T-cell (primary cell): ENCODE measurements at regions not wholly inside any gene's neighbourhood (a gene's known extent, or its start where the extent isn't known, plus 50 kb on each side); places are given as distances from the start of the nearest gene placed in this dataset.

Source experiments
- ATAC-seq, 4 experiments: fragments of 200-7000 bp in 3 of 4; fragments of 150-1000 bp in 1 of 4; cut with Tn5 transposase; replicated peaks in 1 of 4; 1 replicate in 3 of 4; 2 replicates in 1 of 4; pipeline ENCODE4 v1.10.0; 2021; ENCODE audit warnings: moderate library complexity in 3 of 4, mild to moderate bottlenecking in 2 of 4, moderate number of reproducible peaks in 1 of 4
- CTCF ChIA-PET, 2 donors: fragments of 300-600 bp; sonication (Branson Sonifier 250); formaldehyde crosslinking; loops; one replicate each; lab custom pipeline; 2022; ENCODE audit warnings: antibody characterized with exemption in 2 of 2; lab: Charles Lee
- POLR2A ChIA-PET, 2 donors: fragments of 300-600 bp; sonication (Branson Sonifier 250); formaldehyde crosslinking; loops; one replicate each; lab custom pipeline; 2022; ENCODE audit warnings: antibody characterized with exemption in 2 of 2; lab: Charles Lee
- DNase-seq, 35 experiments: peaks; one replicate each; pipeline versions ENCODE4 v3.0.0 to v3.0.0-alpha.2; 2013 to 2023
- H3K27ac ChIP-seq: one replicate; pipeline ENCODE4 v1.5.1; 2013; ENCODE audit warnings: low read length
- H3K27me3 ChIP-seq, 2 experiments: replicated peaks in 1 of 2; 1 replicate in 1 of 2; 2 replicates in 1 of 2; pipeline versions ENCODE4 v1.6.1 to v1.7.0; 2013; ENCODE audit warnings: low read length in 1 of 2, mixed read lengths in 1 of 2; ENCODE audit not compliant: control insufficient read depth in 2 of 2, insufficient read depth in 2 of 2; ENCODE audit errors: extremely low read depth in 1 of 2
- H3K36me3 ChIP-seq, 2 donors: 1 replicate in 1 of 2; 2 replicates in 1 of 2; pipeline versions ENCODE4 v1.6.1 to v1.7.0; 2013; ENCODE audit warnings: low read length in 1 of 2; ENCODE audit not compliant: control insufficient read depth in 2 of 2, insufficient read depth in 1 of 2; ENCODE audit errors: extremely low read depth in 1 of 2
- H3K4me1 ChIP-seq, 2 experiments: 1 replicate in 1 of 2; 2 replicates in 1 of 2; pipeline versions ENCODE4 v1.6.1 to v1.7.0; 2013; ENCODE audit warnings: low read length in 2 of 2, mixed read lengths in 1 of 2; ENCODE audit not compliant: insufficient read depth in 2 of 2, control insufficient read depth in 1 of 2; ENCODE audit errors: extremely low read depth in 1 of 2
- H3K4me3 ChIP-seq, 2 donors: 1 replicate in 1 of 2; 2 replicates in 1 of 2; pipeline versions ENCODE4 v1.5.1 to v1.7.0; 2013; ENCODE audit warnings: mild to moderate bottlenecking in 2 of 2, low read length in 1 of 2, moderate library complexity in 1 of 2; ENCODE audit not compliant: control insufficient read depth in 1 of 2; ENCODE audit errors: extremely low read depth in 1 of 2
- H3K9me3 ChIP-seq: 2 replicates; pipeline ENCODE4 v1.7.0; 2013
- H3K27ac Mint-ChIP-seq, 2 donors: one replicate each; pipeline ENCODE4 v1.8.0; 2020 to 2021; ENCODE audit warnings: mild to moderate bottlenecking in 2 of 2, mixed read lengths in 2 of 2
- H3K27me3 Mint-ChIP-seq, 2 donors: one replicate each; pipeline ENCODE4 v1.8.0; 2021 to 2022; ENCODE audit warnings: mixed read lengths in 2 of 2
- H3K36me3 Mint-ChIP-seq: one replicate; pipeline ENCODE4 v1.8.0; 2021; ENCODE audit warnings: mixed read lengths
- H3K4me1 Mint-ChIP-seq, 3 donors: one replicate each; pipeline ENCODE4 v1.8.0; 2020 to 2022; ENCODE audit warnings: mixed read lengths in 3 of 3, mild to moderate bottlenecking in 1 of 3
- H3K4me3 Mint-ChIP-seq, 3 donors: one replicate each; pipeline ENCODE4 v1.8.0; 2020 to 2022; ENCODE audit warnings: mild to moderate bottlenecking in 3 of 3, mixed read lengths in 3 of 3, moderate library complexity in 3 of 3
- H3K9me3 Mint-ChIP-seq, 3 donors: one replicate each; pipeline ENCODE4 v1.8.0; 2020 to 2022; ENCODE audit warnings: mixed read lengths in 3 of 3
- WGBS: methylation state at CpG from one replicate; pipeline ENCODE4 v1.1.5; 2013; ENCODE audit warnings: missing lambda C conversion rate; ENCODE audit not compliant: insufficient coverage; 5-methylcytosine and 5-hydroxymethylcytosine counted together

DNA sequence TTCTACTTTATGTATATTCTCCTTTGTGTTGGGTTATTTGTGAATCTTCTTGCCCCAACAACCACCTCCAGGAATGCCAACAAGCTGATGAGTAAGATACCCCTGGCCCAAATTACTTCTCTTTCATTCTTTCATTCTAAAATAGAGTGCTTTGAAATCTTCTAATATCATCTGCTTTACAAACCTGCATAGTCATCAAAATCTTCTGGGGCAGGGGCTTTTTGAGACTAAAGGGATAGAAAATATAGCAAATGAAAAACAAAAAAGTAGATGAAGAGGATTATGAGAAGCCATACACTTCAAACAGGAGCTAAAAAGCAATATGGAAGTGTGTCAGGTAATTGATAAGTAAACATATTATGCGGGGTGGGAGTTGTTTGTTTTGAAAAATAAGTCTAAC lies 150.7 kb upstream of the SOX4 start:
- Mint-ChIP-seq H3K27ac (no peak overlapping the region), H3K9me3 (no peaks in the 10 kb centered on the region), H3K4me3 (no peak overlapping the region), H3K27me3 (no peaks in the 10 kb centered on the region), H3K36me3 (no peaks in the 10 kb centered on the region), H3K4me1 (peaks cover 11 to 26% (median 16%) of the 10 kb centered on the region in 3 donors)
- Histone ChIP-seq H3K4me1 (peaks cover 4 to 8% of the 10 kb centered on the region in 2 experiments), H3K4me3 (no peak overlapping the region), H3K27me3 (no peaks in the 10 kb centered on the region), H3K36me3 (no peaks in the 10 kb centered on the region), H3K9me3 (no peaks in the 10 kb centered on the region), H3K27ac (no peak overlapping the region)
- CTCF ChIA-PET: no interaction called here
- DNase-seq (no peak), ATAC-seq (no peak)
- POLR2A ChIA-PET: no interaction called here
- WGBS: no CpG with 5 or more reads among the region's 1 CpG

- Mint-ChIP-seq H3K9me3 (no peaks in the 10 kb centered on the region), H3K27ac (no peak overlapping the region), H3K27me3 (peaks cover 0 to 4% of the 10 kb centered on the region in 2 donors), H3K4me3 (no peak overlapping the region), H3K4me1 (peaks cover 0 to 8% (median under 1%) of the 10 kb centered on the region in 3 donors), H3K36me3 (no peaks in the 10 kb centered on the region)
- 98% methylated on average over 6 of the region's 10 CpGs for WGBS
- ATAC-seq: no peak
- H3K36me3 ChIP-seq: no peaks in the 10 kb centered on the region
- CTCF ChIA-PET: no interaction called here
- H3K9me3 ChIP-seq: no peaks in the 10 kb centered on the region
- no peak for DNase-seq
- no peaks in the 10 kb centered on the region for H3K27me3 ChIP-seq
- H3K27ac ChIP-seq: no peak overlapping the region
- no peaks in the 10 kb centered on the region for H3K4me1 ChIP-seq
- no peak overlapping the region for H3K4me3 ChIP-seq
- POLR2A ChIA-PET: no interaction called here
Observed at GRCh38 chr6:21444711-21445260, 148.8 kb upstream of the SOX4 start.

GRCh38 chr6:21447987-21448386 lies 145.6 kb upstream of the SOX4 start:
- no peaks in the 10 kb centered on the region for H3K27me3 ChIP-seq
- Mint-ChIP-seq H3K27ac (no peak overlapping the region), H3K4me3 (no peak overlapping the region), H3K9me3 (no peaks in the 10 kb centered on the region), H3K4me1 (no peaks in the 10 kb centered on the region), H3K36me3 (no peaks in the 10 kb centered on the region), H3K27me3 (peaks cover 0 to 13% of the 10 kb centered on the region in 2 donors)
- H3K4me1 ChIP-seq: no peaks in the 10 kb centered on the region
- H3K4me3 ChIP-seq: no peak overlapping the region
- CTCF ChIA-PET: interaction anchor here in 1 of 2 donors (0.7 kb wide), 2 partner anchors 826 to 1730 kb away, joined by 3 read pairs; no protein-coding TSS in a partner anchor
- 88% methylated on average over 4 of the region's 5 CpGs for WGBS
- H3K27ac ChIP-seq: no peak overlapping the region
- ATAC-seq (no peak), DNase-seq (no peak)
- no peaks in the 10 kb centered on the region for H3K36me3 ChIP-seq
- POLR2A ChIA-PET: no interaction called here
- no peaks in the 10 kb centered on the region for H3K9me3 ChIP-seq

DNA sequence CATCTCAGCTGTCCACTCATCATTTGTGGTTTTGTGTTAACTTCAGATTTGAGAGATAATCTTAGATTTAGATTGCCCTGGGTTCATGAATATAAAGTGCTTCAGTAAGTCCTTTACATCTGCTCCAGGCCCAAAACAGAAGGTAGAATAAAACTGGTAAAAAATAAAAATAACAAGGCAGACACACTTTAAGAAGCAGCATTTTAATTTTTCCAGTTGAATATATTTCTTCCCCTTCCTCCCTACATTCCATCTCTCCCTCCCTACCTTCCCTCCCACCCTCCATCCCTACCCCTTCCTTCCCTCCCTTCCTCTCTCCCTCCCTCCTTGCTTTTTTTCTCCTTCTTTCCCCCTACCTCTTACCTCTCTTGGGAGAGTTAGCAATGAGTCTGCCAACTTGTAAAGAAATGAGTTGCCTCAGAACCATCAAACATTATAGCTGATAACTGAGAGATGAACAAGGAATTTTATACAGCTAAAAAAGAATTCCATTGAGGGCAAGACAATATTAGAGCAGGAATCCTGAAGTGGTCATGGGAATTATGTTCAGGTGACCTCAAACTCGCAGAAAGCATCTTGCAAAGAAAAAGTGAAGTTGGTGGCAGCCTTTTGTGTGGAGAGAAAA lies 145.0 kb upstream of the SOX4 start:
- Mint-ChIP-seq H3K27me3 (peaks cover 0 to 17% of the 10 kb centered on the region in 2 donors), H3K9me3 (no peaks in the 10 kb centered on the region), H3K4me3 (no peak overlapping the region), H3K4me1 (no peaks in the 10 kb centered on the region), H3K36me3 (no peaks in the 10 kb centered on the region), H3K27ac (no peak overlapping the region)
- Histone ChIP-seq H3K27ac (no peak overlapping the region), H3K4me1 (no peaks in the 10 kb centered on the region), H3K9me3 (no peaks in the 10 kb centered on the region), H3K36me3 (no peaks in the 10 kb centered on the region), H3K27me3 (peaks cover 0 to 3% of the 10 kb centered on the region in 2 experiments), H3K4me3 (no peak overlapping the region)
- ChIA-PET POLR2A (no interaction called here), CTCF (interaction anchor here in 1 of 2 donors (0.7 kb wide), 1 partner anchor 1730 kb away, joined by 3 read pairs; no protein-coding TSS in a partner anchor)
- ATAC-seq (no peak), DNase-seq (no peak)
- no CpG with 5 or more reads among the region's 1 CpG for WGBS

DNA sequence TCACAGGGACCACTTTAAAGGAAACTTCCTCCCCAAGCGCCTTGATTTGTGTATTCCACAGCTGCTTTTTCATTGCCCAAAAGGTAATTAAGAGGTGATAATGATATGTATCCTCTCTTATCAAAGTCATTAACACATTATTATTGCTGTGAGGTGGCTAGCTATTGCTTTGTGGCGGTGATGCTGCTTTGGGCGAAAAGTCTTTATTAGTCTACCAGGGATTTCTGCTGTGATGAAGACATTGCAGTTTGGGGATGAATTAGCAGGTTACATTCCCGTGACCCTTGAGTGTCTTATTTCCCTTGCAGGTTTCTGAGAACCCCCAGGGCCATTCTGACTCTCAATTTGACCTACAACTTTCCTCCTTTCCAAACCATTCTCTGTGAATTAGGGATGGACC lies 143.4 kb upstream of the SOX4 start:
- no peaks in the 10 kb centered on the region for H3K9me3 Mint-ChIP-seq
- H3K36me3 Mint-ChIP-seq: no peaks in the 10 kb centered on the region
- DNase-seq: no peak
- Histone ChIP-seq H3K4me3 (no peak overlapping the region), H3K27ac (no peak overlapping the region), H3K9me3 (no peaks in the 10 kb centered on the region), H3K4me1 (no peaks in the 10 kb centered on the region), H3K36me3 (no peaks in the 10 kb centered on the region), H3K27me3 (peaks cover 0 to 6% of the 10 kb centered on the region in 2 experiments)
- peaks cover 0 to 17% of the 10 kb centered on the region in 2 donors for H3K27me3 Mint-ChIP-seq
- no CpG with 5 or more reads among the region's 4 CpGs for WGBS
- H3K4me1 Mint-ChIP-seq: no peaks in the 10 kb centered on the region
- ATAC-seq: no peak
- ChIA-PET POLR2A (no interaction called here), CTCF (no interaction called here)
- H3K27ac Mint-ChIP-seq: no peak overlapping the region
- H3K4me3 Mint-ChIP-seq: no peak overlapping the region

- H3K27ac ChIP-seq: no peak overlapping the region
- Mint-ChIP-seq H3K4me3 (no peak overlapping the region), H3K27ac (no peak overlapping the region), H3K4me1 (no peaks in the 10 kb centered on the region), H3K9me3 (no peaks in the 10 kb centered on the region), H3K36me3 (no peaks in the 10 kb centered on the region), H3K27me3 (peaks cover 0 to 17% of the 10 kb centered on the region in 2 donors)
- peaks cover 0 to 6% of the 10 kb centered on the region in 2 experiments for H3K27me3 ChIP-seq
- no peak overlapping the region for H3K4me3 ChIP-seq
- POLR2A ChIA-PET: no interaction called here
- H3K36me3 ChIP-seq: no peaks in the 10 kb centered on the region
- 60% methylated on average over 1 of the region's 3 CpGs for WGBS
- ATAC-seq (no peak), DNase-seq (no peak)
- no peaks in the 10 kb centered on the region for H3K9me3 ChIP-seq
- no peaks in the 10 kb centered on the region for H3K4me1 ChIP-seq
- CTCF ChIA-PET: interaction anchor here in 1 of 2 donors (0.5 kb wide), 1 partner anchor 18 kb away, joined by 3 read pairs; no protein-coding TSS in a partner anchor
Observed at GRCh38 chr6:21450628-21451027, 142.9 kb upstream of the SOX4 start.
